SU-DHL-6 (cell line): ENCODE measurements at regions not wholly inside any gene's neighbourhood (a gene's known extent, or its start where the extent isn't known, plus 50 kb on each side); places are given as distances from the start of the nearest gene placed in this dataset.

Source experiments
- H2AFZ ChIP-seq: fragments of 200-600 bp; sonication (generic); 2 replicates; pipeline ENCODE4 v1.6.1; 2014; ENCODE audit warnings: low read depth, mild to moderate bottlenecking, moderate library complexity, mixed read lengths, antibody characterized with exemption, low read length; ENCODE audit not compliant: severe bottlenecking
- H3F3A ChIP-seq: fragments of 200-600 bp; shearing (Covaris generic); 2 replicates; pipeline ENCODE4 v1.6.0; 2016; ENCODE audit warnings: antibody characterized with exemption, mild to moderate bottlenecking; ENCODE audit not compliant: insufficient read depth
- H3K27ac ChIP-seq: fragments of 200-600 bp; sonication (generic); 2 replicates; pipeline ENCODE4 v1.5.1; 2016; ENCODE audit warnings: low read depth, mild to moderate bottlenecking, low read length, moderate library complexity, mixed read lengths
- H3K27me3 ChIP-seq: fragments of 200-600 bp; sonication (generic), shearing (Covaris generic); 2 replicates; pipeline ENCODE4 v1.6.0; 2014; ENCODE audit warnings: mild to moderate bottlenecking, low read length
- H3K36me3 ChIP-seq: fragments of 200-600 bp; sonication (generic); 2 replicates; pipeline ENCODE4 v1.6.1; 2014; ENCODE audit warnings: mild to moderate bottlenecking, low read length, mixed read lengths
- H3K4me2 ChIP-seq: fragments of 300-600, 200-600 bp; shearing (Covaris generic), sonication (generic); 2 replicates; pipeline ENCODE4 v1.6.0; 2014; ENCODE audit warnings: low read length, low read depth, mild to moderate bottlenecking; ENCODE audit not compliant: poor library complexity, severe bottlenecking
- H3K4me3 ChIP-seq: fragments of 200-600 bp; sonication (generic); 2 replicates; pipeline ENCODE4 v1.5.1; 2014; ENCODE audit warnings: antibody characterized with exemption, low read length, mild to moderate bottlenecking, mixed read lengths; ENCODE audit not compliant: insufficient read depth, poor library complexity, severe bottlenecking
- H3K79me2 ChIP-seq: fragments of 200-600 bp; sonication (generic); 2 replicates; pipeline ENCODE4 v1.6.1; 2014; ENCODE audit warnings: mild to moderate bottlenecking, low read length, moderate library complexity; ENCODE audit not compliant: insufficient read depth
- H3K9ac ChIP-seq: fragments of 200-600 bp; sonication (generic); 2 replicates; pipeline ENCODE4 v1.7.0; 2014; ENCODE audit warnings: mild to moderate bottlenecking, low read length
- H3K9me2 ChIP-seq: fragments of 200-600 bp; sonication (generic); replicated peaks from 2 replicates; pipeline ENCODE4 v1.6.1; 2014; ENCODE audit warnings: low read length; ENCODE audit not compliant: insufficient read depth
- H3K9me3 ChIP-seq: fragments of 200-600 bp; sonication (generic); 2 replicates; pipeline ENCODE4 v1.6.1; 2014; ENCODE audit warnings: low read length, mixed read lengths; ENCODE audit not compliant: insufficient read depth
- H4K20me1 ChIP-seq: fragments of 200-600 bp; sonication (generic); 2 replicates; pipeline ENCODE4 v1.6.1; 2014; ENCODE audit warnings: low read depth, mild to moderate bottlenecking, antibody characterized with exemption, low read length, moderate library complexity, mixed read lengths
- CTCF ChIP-seq: fragments of 200-600 bp; sonication (generic); IDR thresholded peaks from one replicate; pipeline ENCODE4 v1.5.1; 2017; ENCODE audit warnings: antibody characterized with exemption, mild to moderate bottlenecking, low read length, moderate library complexity; ENCODE audit not compliant: insufficient read depth, poor library complexity, severe bottlenecking
- EZH2phosphoT487 ChIP-seq: fragments of 200-600 bp; sonication (generic), shearing (Covaris generic); conservative IDR thresholded peaks from 2 replicates; pipeline ENCODE4 v1.6.1; 2018; ENCODE audit warnings: mild to moderate bottlenecking, antibody characterized with exemption, low read length, moderate library complexity, mixed read lengths

GRCh38 chr11:25197515-25197914 is 700.7 kb downstream of the LUZP2 start:
- H3K79me2 ChIP-seq: no peaks in the 10 kb centered on the region
- TF ChIP-seq EZH2phosphoT487: no peak
- H3K27me3 ChIP-seq: no peaks in the 10 kb centered on the region
- no peaks in the 10 kb centered on the region for H3K9me3 ChIP-seq
- no peaks in the 10 kb centered on the region for H3F3A ChIP-seq
- H3K9ac ChIP-seq: no peak overlapping the region
- H3K4me3 ChIP-seq: no peak overlapping the region
- H3K36me3 ChIP-seq: peaks cover 7% of the 10 kb centered on the region
- no peak overlapping the region for H3K27ac ChIP-seq
- H4K20me1 ChIP-seq: no peaks in the 10 kb centered on the region
- no peaks in the 10 kb centered on the region for H3K9me2 ChIP-seq
- H3K4me2 ChIP-seq: no peak overlapping the region
- H2AFZ ChIP-seq: no peak overlapping the region

GRCh38 chr11:25198704-25199103 is 701.9 kb downstream of the LUZP2 start:
- H3K27ac ChIP-seq: no peak overlapping the region
- H3F3A ChIP-seq: no peaks in the 10 kb centered on the region
- H3K36me3 ChIP-seq: peaks cover 7% of the 10 kb centered on the region
- no peaks in the 10 kb centered on the region for H4K20me1 ChIP-seq
- H3K9ac ChIP-seq: no peak overlapping the region
- H3K4me3 ChIP-seq: no peak overlapping the region
- H3K79me2 ChIP-seq: no peaks in the 10 kb centered on the region
- no peak overlapping the region for H2AFZ ChIP-seq
- no peak overlapping the region for H3K4me2 ChIP-seq
- H3K9me3 ChIP-seq: no peaks in the 10 kb centered on the region
- no peaks in the 10 kb centered on the region for H3K9me2 ChIP-seq
- no peaks in the 10 kb centered on the region for H3K27me3 ChIP-seq
- TF ChIP-seq CTCF: no peak
- no peak for TF ChIP-seq EZH2phosphoT487

- H3K4me3 ChIP-seq: no peak overlapping the region
- no peaks in the 10 kb centered on the region for H3K9me2 ChIP-seq
- H4K20me1 ChIP-seq: no peaks in the 10 kb centered on the region
- peaks cover 1% of the 10 kb centered on the region; the same call in 1 of the 2 replicates for H3K36me3 ChIP-seq
- H3K27ac ChIP-seq: no peak overlapping the region
- H3K4me2 ChIP-seq: no peak overlapping the region
- no peaks in the 10 kb centered on the region for H3K9me3 ChIP-seq
- no peaks in the 10 kb centered on the region for H3K27me3 ChIP-seq
- H3F3A ChIP-seq: no peaks in the 10 kb centered on the region
- H2AFZ ChIP-seq: no peak overlapping the region
- no peaks in the 10 kb centered on the region for H3K79me2 ChIP-seq
- TF ChIP-seq EZH2phosphoT487: no peak
- no peak for TF ChIP-seq CTCF
- H3K9ac ChIP-seq: no peak overlapping the region
Measured at GRCh38 chr11:25200925-25201324, 704.1 kb downstream of the LUZP2 start.

GRCh38 chr11:25206762-25207161 is 709.9 kb downstream of the LUZP2 start:
- H3K9me3 ChIP-seq: 0 out of 2 replicates have a peak, but pooled peaks cover 7% of the 10 kb centered on the region
- H3K4me2 ChIP-seq: no peak overlapping the region
- H3K9ac ChIP-seq: no peak overlapping the region
- no peak overlapping the region for H2AFZ ChIP-seq
- H3F3A ChIP-seq: no peaks in the 10 kb centered on the region
- H3K4me3 ChIP-seq: no peak overlapping the region
- no peaks in the 10 kb centered on the region for H3K9me2 ChIP-seq
- H3K27ac ChIP-seq: no peak overlapping the region
- H3K79me2 ChIP-seq: no peaks in the 10 kb centered on the region
- no peak for TF ChIP-seq CTCF
- TF ChIP-seq EZH2phosphoT487: no peak
- H3K36me3 ChIP-seq: no peaks in the 10 kb centered on the region; the same call in 1 of the 2 replicates
- H4K20me1 ChIP-seq: no peaks in the 10 kb centered on the region
- no peaks in the 10 kb centered on the region for H3K27me3 ChIP-seq
